ENCODE measurements at regions not wholly inside any gene's neighbourhood (a gene's known extent, or its start where the extent isn't known, plus 50 kb on each side); places are given as distances from the start of the nearest gene placed in this dataset.

GRCh38 chr21:19941626-19942025 is 1056.6 kb upstream of the NCAM2 start:
- DNase-seq = no peak

GRCh38 chr21:19950347-19950746 is 1047.9 kb upstream of the NCAM2 start:
- DNase-seq = no peak

- DNase-seq = no peak
These were observed 1029.1 kb upstream of the NCAM2 start for GRCh38 chr21:19969156-19969555.

GRCh38 chr21:19981938-19982337 is 1016.3 kb upstream of the NCAM2 start:
- DNase-seq = no peak

- DNase-seq = no peak
These were observed 1011.8 kb upstream of the NCAM2 start for GRCh38 chr21:19986396-19986795.

GRCh38 chr21:19987671-19988070 is 1010.5 kb upstream of the NCAM2 start:
- DNase-seq = no peak

GRCh38 chr21:19992540-19992939 is 1005.7 kb upstream of the NCAM2 start:
- no peak for DNase-seq

- DNase-seq = no peak
These were observed 1004.9 kb upstream of the NCAM2 start for GRCh38 chr21:19993268-19993667.

GRCh38 chr21:19995253-19995652 is 1003.0 kb upstream of the NCAM2 start:
- DNase-seq = no peak

GRCh38 chr21:19998453-19998852 is 999.8 kb upstream of the NCAM2 start:
- no peak for DNase-seq

- no peak for DNase-seq
These were observed 998.6 kb upstream of the NCAM2 start for GRCh38 chr21:19999369-20000272.

GRCh38 chr21:20004367-20004766 is 993.8 kb upstream of the NCAM2 start:
- DNase-seq = peak in 1 of 56 donors; percentile 1

- DNase-seq = no peak
These were observed 987.5 kb upstream of the NCAM2 start for GRCh38 chr21:20010691-20011200.

GRCh38 chr21:20013851-20014250 is 984.4 kb upstream of the NCAM2 start:
- DNase-seq = no peak

GRCh38 chr21:20016435-20017005 is 981.7 kb upstream of the NCAM2 start:
- no peak for DNase-seq

- DNase-seq = no peak
These were observed 978.2 kb upstream of the NCAM2 start for GRCh38 chr21:20020026-20020425.

- no peak for DNase-seq
These were observed 975.0 kb upstream of the NCAM2 start for GRCh38 chr21:20023193-20023592.

- no peak for DNase-seq
These were observed 973.5 kb upstream of the NCAM2 start for GRCh38 chr21:20024741-20025140.

GRCh38 chr21:20026543-20026942 is 971.7 kb upstream of the NCAM2 start:
- DNase-seq = no peak

GRCh38 chr21:20030390-20030789 is 967.8 kb upstream of the NCAM2 start:
- DNase-seq = no peak

- no peak for DNase-seq
These were observed 966.4 kb upstream of the NCAM2 start for GRCh38 chr21:20031807-20032206.

- DNase-seq = peak in 1 of 56 donors; percentile 19
These were observed 957.4 kb upstream of the NCAM2 start for GRCh38 chr21:20040768-20041167.

GRCh38 chr21:20045197-20045596 is 953.0 kb upstream of the NCAM2 start:
- DNase-seq = no peak
